ENCODE measurements at regions not wholly inside any gene's neighbourhood (a gene's known extent, or its start where the extent isn't known, plus 50 kb on each side); places are given as distances from the start of the nearest gene placed in this dataset.
A peak's percentile ranks its signal among the peaks of the same experiment; 100 is the strongest.

DNA sequence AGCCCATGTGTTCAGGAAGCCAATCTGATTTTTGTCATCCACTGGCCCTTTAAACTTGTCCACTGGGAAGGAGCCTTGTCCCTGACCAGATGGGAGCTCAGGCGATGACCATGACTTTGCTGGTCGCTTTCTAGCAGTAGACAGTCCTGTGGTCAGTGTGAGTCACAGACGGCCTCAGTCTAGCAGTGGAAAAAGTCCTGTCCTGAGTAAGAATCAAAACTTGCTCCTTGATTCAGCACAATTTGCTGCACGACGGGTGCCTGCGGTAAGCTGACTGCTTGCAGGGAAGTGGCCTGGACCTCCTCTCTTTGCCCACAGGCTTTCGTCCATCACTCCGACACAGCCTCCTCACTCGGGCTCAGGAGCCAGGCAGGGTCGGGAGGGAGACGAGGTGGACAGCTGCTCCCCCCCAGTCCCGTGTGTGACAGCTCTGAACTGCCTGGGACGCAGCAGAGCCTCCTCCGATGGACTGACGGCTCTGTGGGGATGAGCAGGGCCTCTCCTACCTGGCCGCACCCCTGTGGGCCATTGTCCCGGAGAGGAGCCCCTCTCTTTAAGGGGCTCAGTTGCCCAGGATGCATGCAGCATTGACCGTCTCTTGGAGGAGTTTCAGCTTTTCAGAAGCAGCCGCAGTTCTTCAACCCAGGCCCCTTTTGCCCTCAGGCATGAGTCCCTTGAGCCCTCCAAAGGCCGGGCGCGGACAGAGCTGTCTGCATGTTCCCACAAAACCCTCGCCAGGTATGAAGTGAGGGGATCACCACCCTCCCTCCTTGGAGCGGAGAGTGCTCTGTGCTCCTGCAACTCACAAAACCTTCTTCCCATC, 209.2 kb downstream of the ANKRD60 start:
- DNase-seq (ENCODE audit: low spot score) = peak; percentile 83

DNA sequence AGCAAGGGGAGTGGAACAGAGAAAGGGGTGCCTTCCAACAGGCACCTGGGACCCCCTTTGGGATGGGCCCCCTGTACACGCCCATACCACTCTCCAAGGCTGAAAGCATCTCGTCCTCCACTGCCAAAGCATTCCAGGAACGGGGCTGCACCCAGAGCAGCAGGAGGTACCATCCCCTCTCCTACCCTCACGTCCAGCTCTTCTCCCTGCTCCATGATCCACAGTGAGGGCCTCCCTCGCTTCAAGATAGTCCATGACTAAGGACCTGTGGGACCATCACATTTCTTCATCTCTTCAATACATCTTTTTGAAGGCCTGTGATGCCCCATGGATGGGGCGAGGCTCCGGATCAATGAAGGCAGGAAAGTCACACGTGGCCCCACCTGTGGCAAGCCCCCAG, 209.9 kb downstream of the ANKRD60 start:
- peak; percentile 81 for DNase-seq (ENCODE audit: low spot score)

DNA sequence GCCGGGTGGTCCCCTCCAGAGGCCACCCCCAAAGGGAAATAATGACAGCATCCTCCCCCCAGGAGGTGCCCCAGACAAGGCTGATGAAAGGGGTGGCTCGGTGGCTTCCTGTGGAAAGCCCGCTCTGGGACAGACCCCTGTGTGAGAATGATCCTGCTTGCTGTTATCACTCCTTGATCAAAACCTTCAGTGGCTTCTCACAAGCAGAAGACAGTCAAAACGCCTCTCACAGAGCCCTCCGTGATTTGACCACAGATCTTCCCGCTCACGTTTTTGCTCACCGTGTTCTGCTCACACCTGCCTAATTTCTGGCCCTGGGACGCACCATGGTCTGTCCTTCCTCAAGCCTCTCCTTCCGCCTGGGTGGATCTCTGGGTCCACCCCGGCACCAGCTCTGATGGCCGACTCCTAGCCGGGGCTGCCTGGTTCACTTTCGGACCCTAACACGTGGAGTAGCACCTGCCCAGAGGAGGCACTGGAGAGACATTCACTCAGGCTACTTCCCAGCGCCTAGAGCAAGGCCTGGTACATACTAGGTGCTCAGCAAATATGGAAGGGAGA, 210.4 kb downstream of the ANKRD60 start:
- peak; percentile 57 for DNase-seq (ENCODE audit: low spot score)

DNA sequence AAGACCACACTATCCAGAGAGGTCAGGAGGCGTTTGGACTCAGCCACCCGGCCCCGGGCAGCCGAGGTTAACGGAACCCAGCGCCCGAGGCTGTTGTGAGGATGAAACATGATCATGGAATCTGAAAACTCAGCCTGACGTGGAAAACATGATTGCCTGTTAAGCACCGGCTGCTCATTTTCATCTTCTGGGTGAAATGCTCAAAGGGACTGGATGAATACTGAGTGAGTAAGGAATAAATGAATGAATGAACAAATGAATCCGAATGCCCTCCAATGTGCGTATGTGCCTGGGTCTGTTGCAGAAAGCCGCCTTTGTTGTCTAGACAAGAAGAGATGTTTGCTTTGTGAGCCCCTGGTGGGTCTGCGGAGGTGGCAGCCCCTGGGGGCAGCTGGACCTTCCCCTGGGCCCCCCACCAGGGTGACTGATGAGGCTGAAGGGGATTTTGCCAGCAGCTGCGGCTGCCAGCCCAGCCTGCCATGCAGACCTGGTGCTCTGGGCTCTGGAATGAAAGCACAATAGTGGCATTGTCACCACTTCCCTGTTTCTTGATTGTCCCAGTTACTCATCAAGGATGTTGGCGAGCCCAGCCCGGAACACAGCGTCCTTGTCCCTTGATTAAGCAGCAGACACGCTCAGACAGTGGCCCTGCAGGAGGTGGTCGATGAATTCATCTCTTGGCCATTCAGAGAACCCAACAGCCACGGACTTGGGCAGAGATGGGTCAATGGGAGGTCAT, 211.1 kb downstream of the ANKRD60 start:
- DNase-seq (ENCODE audit: low spot score) = peak; percentile 84

DNA sequence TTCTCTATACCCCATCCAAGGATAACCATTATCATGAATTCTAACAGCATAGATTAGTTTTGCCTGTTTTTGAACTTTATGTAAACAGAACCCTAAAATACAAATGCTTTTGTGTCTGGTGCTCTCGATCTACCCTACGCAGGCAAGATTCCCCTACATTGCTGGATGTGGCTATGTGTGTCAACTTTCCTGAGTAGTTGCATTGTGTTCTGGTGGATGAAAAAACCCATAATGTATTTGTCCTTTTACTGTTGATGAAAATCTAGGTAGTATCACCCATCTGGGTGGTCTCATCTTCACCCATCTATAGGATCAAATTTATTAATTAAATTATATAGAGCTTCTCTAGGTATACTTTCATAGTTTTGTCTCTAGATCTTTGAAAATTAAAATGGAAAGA, 211.7 kb downstream of the ANKRD60 start:
- no peak for DNase-seq (ENCODE audit: low spot score)

DNA sequence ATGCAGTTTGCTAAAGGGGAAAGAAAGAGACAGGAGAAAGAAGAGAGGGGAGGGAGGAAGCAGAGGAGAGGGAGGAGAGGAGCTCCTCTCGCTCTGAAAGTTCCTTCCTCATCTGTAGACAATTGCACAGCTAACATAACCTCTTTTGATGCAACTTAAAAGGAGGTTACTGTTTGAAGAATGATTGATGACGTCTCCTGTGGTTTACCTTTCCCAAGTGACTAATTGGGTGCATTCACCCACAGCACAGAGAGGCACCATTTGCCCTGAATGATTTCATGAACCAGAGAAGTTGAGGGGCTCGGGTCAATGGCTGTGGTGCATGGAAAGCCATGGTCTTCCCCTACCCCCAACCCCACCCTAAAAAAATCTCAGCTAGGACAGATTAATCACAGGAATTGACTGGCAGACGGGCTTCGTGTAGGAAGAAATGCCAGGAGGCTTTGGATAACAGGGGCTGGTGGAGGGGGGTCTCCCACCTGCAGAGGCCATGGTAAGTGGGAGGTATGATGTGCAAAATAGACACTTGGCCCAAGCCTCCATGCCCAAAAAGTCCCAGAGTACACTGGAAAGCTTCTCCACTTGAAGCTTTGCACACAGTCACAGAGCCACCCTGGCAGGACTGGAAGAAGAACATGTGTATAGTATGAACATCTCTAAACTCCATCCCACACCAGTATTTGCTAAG, 213.7 kb downstream of the ANKRD60 start:
- peak; percentile 64 for DNase-seq (ENCODE audit: low spot score)

DNA sequence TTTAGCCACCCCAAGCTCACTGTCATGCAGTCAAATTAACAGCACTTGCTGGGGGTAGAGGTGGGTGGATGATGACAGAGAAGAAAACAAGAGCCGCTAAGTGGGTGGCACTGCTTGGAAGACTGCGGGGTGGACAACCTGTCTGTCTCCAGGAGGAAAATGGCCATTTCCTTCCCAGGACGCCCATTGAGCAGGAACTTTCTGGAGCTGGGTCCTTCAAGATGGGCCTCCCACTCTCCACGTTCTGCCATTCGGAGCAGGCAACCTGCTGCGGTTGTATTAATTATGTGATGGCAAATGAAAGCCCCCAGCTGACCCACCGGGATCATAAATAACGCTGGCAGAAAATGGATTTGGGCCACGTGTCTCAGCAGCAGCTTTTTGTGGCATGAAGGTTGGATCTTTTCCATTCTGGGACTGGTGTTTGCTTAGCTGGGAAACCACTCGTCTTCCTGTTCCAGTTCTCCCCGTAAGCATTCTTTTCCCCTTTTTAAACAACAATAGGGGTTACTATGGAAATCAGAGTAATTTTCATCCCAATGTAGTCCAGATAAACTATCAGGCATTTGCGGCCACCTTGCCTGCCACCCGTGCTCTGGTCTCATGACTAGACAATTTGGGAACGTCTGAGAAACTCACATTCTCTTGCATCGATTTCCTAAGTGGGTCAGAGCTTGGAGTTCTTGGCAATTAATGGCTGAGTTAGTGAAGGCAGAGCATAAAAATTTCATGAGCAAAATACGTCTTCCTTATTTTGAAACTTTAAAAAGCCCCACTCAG, 215.5 kb downstream of the ANKRD60 start:
- DNase-seq (ENCODE audit: low spot score) = peak; percentile 68

DNA sequence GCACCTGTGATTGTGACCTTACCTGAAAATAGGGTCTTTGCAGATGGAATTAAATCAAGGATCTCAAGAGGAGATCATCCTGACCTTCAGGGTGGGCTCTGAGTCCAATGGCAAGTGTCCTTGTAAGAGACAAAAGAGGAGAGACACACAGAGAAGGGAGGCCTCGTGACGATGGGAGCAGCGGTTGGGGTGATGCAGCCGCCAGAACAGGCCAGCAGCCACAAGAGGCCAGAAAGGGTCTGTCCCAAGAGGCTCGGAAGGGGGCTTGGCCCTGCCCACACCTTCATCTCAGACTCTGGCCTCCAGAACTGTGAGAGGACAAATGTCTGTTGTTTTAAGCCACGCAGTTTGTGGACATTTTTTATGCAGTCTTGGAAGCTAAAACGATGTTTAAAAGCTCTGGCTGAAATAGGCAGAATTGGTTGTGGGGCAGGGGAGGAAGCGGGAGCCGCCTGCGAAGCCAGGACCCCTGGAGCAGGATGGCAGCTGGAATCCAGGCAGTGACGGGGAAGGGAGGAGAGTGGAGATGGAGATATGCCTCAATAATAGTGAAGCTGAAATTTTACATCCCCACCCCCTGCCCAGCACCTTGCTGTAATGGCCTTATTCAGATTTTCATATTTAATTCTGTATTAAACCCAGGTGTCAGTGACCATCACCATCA, 216.4 kb downstream of the ANKRD60 start:
- peak; percentile 71 for DNase-seq (ENCODE audit: low spot score)

DNA sequence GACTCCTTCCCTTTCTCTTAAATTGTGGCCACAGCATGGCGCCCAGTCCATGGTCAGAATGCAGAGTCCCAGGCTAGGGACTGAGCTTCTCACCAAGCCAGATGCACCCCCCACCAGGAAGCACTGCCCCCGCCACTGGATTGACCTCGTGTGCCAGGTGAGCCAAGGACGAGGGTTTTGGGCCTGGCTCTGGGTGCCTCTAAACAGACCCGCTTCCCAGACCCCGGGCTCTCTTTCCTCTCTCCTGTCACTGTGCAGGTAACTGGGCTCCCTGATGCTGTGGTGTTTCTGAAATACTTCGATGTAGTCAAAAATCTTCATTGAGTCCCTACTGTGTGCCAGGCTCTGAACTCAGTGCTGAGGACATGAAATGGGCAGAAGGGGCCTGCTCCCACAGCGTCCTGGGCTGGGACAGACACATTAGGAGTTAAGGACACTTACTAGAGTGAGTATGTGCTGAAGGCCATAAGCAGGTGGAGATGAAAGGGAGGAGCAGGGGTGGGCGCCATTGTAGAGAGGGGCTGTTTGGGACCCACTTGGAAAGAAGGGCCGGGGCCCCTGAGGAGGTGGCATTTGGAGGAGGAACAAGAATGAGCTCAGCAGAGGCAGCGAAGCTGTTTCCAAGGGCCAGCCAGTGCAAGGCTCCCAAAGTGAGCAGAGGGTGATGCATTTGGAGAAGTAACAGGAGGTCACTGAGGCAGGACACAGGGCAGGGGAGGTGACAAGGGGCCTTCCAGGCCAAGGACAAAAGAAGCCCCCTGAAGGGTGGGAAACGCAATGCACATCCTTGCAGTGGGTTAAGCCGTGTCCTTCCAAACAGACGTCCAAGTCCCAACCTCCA, 217.1 kb downstream of the ANKRD60 start:
- DNase-seq (ENCODE audit: low spot score) = peak; percentile 49

DNA sequence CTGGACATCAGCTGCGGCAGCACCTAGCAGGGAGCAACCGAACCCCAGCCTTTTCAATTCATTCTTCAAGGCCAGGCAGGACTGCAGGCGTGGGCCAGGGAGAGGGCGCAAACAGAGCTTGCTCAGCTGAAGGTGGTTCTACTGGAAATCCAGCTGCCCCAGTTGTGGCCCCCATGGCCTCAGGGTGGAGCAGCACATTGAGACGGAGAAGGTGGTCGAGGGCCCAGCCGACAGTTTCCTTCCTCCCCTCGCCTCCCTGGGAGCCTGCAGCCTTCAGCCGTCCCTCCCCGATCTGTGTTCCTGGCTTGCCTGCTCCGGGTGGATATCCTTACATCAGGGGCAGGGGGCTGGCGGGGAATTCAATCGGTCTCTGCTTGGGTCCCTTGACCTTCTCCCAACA, 217.8 kb downstream of the ANKRD60 start:
- DNase-seq (ENCODE audit: low spot score) = peak; percentile 83

DNA sequence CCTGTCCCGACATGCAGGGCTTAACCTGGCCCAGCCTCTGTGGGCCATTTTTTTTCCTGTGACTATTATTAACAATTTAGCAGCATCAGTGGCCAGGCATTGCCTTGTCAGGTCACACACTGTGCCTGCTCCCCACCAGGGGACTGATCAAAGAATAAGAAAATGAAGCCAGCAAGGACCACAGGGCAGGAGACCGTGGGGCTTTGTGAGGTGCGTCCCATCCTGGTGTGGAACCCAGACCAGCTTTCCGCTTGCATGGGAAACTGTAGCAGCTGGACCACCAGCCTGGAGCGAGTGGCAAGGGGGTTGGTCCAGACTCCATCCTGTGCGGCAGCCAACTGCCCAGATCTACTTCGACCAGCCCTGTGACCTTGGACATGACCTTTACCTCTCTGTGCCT, 218.3 kb downstream of the ANKRD60 start:
- DNase-seq (ENCODE audit: low spot score) = peak; percentile 76

DNA sequence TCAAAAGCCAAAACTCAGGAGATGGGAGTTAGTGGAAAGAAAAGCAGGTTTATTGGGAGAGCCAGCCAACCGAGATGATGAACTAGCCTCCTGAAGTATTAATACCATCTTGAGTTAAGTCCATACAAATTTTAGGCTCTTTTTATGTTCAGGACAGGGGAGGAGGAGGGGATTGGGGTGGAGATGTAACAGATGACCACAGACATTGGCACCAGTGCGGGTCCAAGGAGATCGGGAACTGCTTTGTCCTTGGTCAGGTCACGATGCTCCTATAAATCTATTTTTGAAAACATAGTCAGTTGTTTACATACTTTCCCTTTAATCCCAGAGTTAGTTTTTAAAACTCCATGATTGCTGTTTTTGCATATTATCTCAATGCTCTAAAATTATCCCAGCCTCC, 219.6 kb downstream of the ANKRD60 start:
- DNase-seq (ENCODE audit: low spot score) = peak; percentile 24

DNA sequence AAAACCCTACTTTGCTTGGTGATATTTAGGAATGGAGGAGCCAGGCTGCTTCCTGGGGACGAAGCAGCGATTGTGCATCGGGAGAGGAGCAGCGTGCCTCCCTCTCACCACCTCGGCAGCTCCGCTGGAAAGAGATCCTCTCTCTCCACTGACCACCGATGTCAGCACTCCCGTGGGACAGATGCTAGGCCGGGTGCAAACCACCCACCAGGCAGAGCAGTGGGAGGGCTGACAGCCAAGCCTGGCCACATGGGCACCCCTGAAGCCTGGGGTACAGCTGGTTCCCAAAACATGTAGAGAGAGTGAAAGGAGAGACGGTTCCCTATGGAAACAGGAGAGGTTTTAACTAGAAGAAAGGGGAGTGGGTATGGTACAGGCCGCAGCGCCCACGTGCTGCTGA, 220.0 kb downstream of the ANKRD60 start:
- peak; percentile 65 for DNase-seq (ENCODE audit: low spot score)

DNA sequence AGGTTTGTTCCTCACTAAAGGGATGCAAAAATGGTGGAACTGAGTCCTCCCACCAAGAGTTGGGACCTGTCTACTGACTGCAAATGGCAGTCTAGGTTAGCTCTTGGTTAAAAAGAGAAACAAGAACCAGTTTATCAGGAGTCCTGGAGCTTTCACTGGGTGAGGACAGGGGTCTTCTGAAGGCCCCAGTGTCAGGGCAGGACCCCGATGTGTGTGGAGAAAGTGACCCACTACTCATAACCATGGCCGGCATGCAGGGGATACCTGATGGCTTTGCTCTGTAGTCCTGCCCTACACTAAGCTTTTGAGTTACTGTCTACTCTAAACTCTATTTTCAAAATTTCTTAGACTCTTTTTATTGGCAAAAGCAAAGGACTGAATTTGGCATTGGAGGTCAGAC, 220.5 kb downstream of the ANKRD60 start:
- DNase-seq (ENCODE audit: low spot score) = peak; percentile 35

DNA sequence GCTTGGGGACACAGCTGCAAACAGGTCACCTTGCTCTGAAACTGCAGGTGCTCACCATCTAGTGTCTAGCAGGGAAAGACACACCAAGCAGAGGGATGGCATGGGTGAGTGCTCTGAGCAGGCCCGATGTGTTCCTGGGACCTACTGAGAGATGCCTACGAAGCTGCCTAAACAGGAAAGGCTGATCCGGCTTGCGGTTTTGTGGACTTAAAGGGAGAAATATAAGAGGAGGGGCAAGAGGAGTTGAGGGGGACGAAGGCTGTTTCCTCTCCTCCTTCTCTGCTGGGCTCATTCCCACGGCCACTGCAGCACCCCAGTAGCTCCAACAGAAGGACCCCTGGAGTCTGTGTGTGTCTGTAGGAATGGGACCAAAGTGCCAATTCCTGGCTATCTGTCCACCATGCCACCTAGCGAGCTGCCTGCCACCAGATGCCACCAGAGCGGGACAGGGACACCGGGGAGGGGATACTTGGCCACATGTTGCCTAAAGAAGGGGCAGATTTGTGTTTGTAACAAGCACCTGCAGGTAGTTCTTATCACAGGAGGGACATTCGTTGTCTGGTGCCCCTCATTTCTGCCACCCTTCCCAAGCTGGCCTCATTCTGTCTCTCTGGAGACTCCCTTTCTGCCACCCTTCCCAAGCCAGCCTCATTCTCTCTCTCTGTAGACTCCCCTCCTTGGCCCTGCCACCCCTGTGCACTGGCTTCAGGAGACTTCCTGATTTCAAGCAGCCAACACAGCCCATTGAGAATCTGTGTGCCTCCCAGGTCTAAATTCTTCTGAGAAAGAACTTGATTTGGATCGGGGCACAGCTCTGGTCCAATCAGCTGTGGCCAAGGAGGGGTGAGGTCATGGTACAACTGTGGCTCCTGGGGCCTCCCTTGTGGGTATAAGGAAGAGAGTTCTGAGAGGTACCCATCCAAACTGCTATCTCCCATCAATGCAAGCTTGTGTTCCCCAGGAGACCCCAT, 221.8 kb downstream of the ANKRD60 start:
- DNase-seq (ENCODE audit: low spot score) = peak; percentile 80

DNA sequence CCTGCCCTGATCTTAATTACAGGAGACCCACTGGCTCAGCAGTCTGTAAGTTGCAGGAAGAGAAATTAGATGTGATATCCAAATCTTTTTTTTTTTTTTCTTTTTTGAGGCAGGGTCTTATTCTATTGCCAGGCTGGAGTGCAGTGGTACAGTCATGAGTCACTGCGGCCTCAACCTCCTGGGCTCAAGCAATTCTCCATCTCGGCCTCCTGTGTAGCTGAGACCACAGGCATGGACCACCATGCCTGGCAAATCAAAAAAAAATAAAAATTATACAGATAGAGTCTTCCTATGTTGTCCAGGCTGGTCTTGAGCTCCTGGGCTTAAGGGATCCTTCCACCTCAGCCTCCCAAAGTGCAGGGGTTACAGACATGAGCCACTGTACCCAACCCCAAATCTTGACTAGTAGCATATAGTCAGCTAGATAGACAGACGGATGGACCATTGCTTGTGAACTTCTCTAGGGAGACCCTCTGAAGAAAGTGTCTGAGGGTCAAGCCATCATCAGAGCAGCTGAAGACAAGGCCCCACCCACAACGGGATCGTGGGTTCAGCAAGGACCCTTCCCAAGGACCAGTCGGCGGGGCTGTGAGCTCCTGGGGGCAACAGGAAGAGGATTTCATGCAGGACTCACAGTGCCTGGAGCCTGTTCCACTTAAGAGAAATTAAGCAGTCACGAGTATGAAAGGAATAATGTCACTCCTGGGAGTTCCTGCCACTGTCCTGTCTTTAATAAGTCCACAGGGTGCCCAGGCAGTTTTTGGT, 222.7 kb downstream of the ANKRD60 start:
- no peak for DNase-seq (ENCODE audit: low spot score)

DNA sequence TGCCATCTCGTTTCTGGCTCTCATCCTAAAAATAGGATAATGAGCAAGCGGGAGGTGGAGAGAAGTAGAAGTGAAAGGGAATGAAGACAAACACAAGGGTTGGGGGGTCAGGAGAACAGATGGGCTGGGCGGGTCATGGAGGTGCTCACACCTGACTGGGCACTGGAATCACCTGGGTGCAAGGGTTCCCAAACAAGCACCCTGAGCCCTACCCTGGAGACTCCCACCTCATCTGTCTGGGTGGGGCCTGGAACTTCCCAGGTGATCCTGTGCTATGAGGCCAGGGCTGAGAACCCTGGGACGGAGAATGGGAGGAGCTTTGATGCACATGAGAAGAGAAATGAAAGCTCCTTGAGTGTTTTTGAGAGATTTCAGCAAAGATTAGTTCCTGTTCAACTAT, 223.6 kb downstream of the ANKRD60 start:
- DNase-seq (ENCODE audit: low spot score) = no peak

DNA sequence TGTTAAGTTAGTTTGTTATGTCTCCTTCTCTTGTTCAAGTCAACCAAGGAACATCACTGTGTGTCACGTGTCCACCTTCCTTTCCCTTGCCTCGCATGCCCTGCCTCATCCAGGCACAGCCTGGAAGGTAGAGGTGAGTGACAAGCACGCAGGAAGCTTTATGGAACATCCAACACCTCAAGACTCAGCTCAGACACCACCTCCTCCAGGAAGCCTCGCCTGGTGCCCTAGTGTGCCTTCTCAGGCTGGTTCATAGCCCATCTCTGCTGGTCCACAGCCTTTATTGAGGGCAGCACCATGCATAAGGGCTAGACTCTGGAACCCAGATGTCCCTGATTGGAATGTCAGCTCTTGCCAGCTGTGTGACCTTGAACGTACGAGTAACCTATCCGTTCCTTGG, 224.3 kb downstream of the ANKRD60 start:
- DNase-seq (ENCODE audit: low spot score) = no peak

Data from mesenteric fat pad (tissue), 1 donor.